ENCODE measurements at regions not wholly inside any gene's neighbourhood (a gene's known extent, or its start where the extent isn't known, plus 50 kb on each side); places are given as distances from the start of the nearest gene placed in this dataset.

- ChIA-PET POLR2A (no interaction called here), CTCF (no interaction called here)
- no peak for TF ChIP-seq CTCF (IDR thresholded peaks at IDR 0.05; ENCODE audit: control extremely low read depth, extremely low read depth, low read depth, missing control alignments)
- DNase-seq (ENCODE audit: extremely low spot score): no peak
These were observed 325.2 kb upstream of the CDH4 start for GRCh38 chr20:60926831-60927230.

GRCh38 chr20:60928341-60928740 lies 323.7 kb upstream of the CDH4 start:
- ChIA-PET CTCF (no interaction called here), POLR2A (no interaction called here)
- no peak for DNase-seq (ENCODE audit: extremely low spot score)
- TF ChIP-seq CTCF (IDR thresholded peaks at IDR 0.05; ENCODE audit: control extremely low read depth, extremely low read depth, low read depth, missing control alignments): no peak

GRCh38 chr20:60930023-60930790 lies 321.9 kb upstream of the CDH4 start:
- ChIA-PET CTCF (no interaction called here), POLR2A (no interaction called here)
- TF ChIP-seq CTCF (IDR thresholded peaks at IDR 0.05; ENCODE audit: control extremely low read depth, extremely low read depth, low read depth, missing control alignments): no peak
- DNase-seq (ENCODE audit: extremely low spot score): no peak

- TF ChIP-seq CTCF (IDR thresholded peaks at IDR 0.05; ENCODE audit: control extremely low read depth, extremely low read depth, low read depth, missing control alignments): no peak
- ChIA-PET POLR2A (no interaction called here), CTCF (no interaction called here)
- DNase-seq (ENCODE audit: extremely low spot score): no peak
These were observed 320.4 kb upstream of the CDH4 start for GRCh38 chr20:60931696-60932095.

GRCh38 chr20:60934724-60935123 lies 317.3 kb upstream of the CDH4 start:
- DNase-seq (ENCODE audit: extremely low spot score): no peak
- no peak for TF ChIP-seq CTCF (IDR thresholded peaks at IDR 0.05; ENCODE audit: control extremely low read depth, extremely low read depth, low read depth, missing control alignments)
- CTCF ChIA-PET: interaction anchor here (0.8 kb wide), 1 partner anchor 9 kb away, joined by 3 read pairs; no protein-coding TSS in a partner anchor
- POLR2A ChIA-PET: no interaction called here

- no peak for TF ChIP-seq CTCF (IDR thresholded peaks at IDR 0.05; ENCODE audit: control extremely low read depth, extremely low read depth, low read depth, missing control alignments)
- no peak for DNase-seq (ENCODE audit: extremely low spot score)
- ChIA-PET POLR2A (no interaction called here), CTCF (no interaction called here)
These were observed 316.1 kb upstream of the CDH4 start for GRCh38 chr20:60935971-60936370.
